Spleen (tissue), 11 donors: ENCODE measurements at regions not wholly inside any gene's neighbourhood (a gene's known extent, or its start where the extent isn't known, plus 50 kb on each side); places are given as distances from the start of the nearest gene placed in this dataset.

Experiments used
- DNase-seq: peaks from one replicate; pipeline ENCODE4 v3.0.0-alpha.2; 2020
- H3K27ac ChIP-seq, 8 donors: fragments of 200-600 bp; sonication (generic) in 7 of 8; 1 replicate in 4 of 8; 2 replicates in 4 of 8; pipeline versions ENCODE4 v1.5.0 to v1.8.0; 2016 to 2021; ENCODE audit warnings: inconsistent platforms in 4 of 8, mild to moderate bottlenecking in 4 of 8, moderate library complexity in 1 of 8
- H3K27me3 ChIP-seq, 7 donors: fragments of 200-600 bp; sonication (generic) in 6 of 7; replicated peaks in 1 of 7; 1 replicate in 4 of 7; 2 replicates in 3 of 7; pipeline versions ENCODE4 v1.5.0 to v1.8.0; 2016 to 2021; ENCODE audit warnings: inconsistent platforms in 3 of 7, mild to moderate bottlenecking in 1 of 7
- H3K36me3 ChIP-seq, 6 donors: fragments of 200-600 bp; sonication (generic) in 5 of 6; 1 replicate in 4 of 6; 2 replicates in 2 of 6; pipeline versions ENCODE4 v1.5.0 to v1.8.0; 2016 to 2021; ENCODE audit warnings: inconsistent platforms in 2 of 6
- H3K4me1 ChIP-seq, 6 donors: fragments of 200-600 bp; sonication (generic) in 5 of 6; 1 replicate in 3 of 6; 2 replicates in 3 of 6; pipeline versions ENCODE4 v1.5.0 to v1.8.0; 2016 to 2021; ENCODE audit warnings: inconsistent platforms in 3 of 6
- H3K4me3 ChIP-seq, 8 donors: fragments of 200-600 bp; sonication (generic) in 7 of 8; 1 replicate in 4 of 8; 2 replicates in 4 of 8; pipeline versions ENCODE4 v1.5.0 to v1.8.0; 2016 to 2021; ENCODE audit warnings: inconsistent platforms in 4 of 8, mild to moderate bottlenecking in 4 of 8, moderate library complexity in 2 of 8
- H3K9me3 ChIP-seq, 8 donors: fragments of 200-600 bp; sonication (generic) in 7 of 8; 1 replicate in 4 of 8; 2 replicates in 4 of 8; pipeline versions ENCODE4 v1.5.0 to v1.8.0; 2016 to 2021; ENCODE audit warnings: inconsistent platforms in 4 of 8
- POLR2A ChIP-seq, 3 donors: fragments of 450-650 bp; IDR thresholded peaks; one replicate each; pipeline ENCODE4 v1.5.1; 2017; ENCODE audit warnings: antibody characterized with exemption in 3 of 3, mild to moderate bottlenecking in 1 of 3
- POLR2AphosphoS5 ChIP-seq, 3 donors: sonication (generic); formaldehyde crosslinking; IDR thresholded peaks; one replicate each; pipeline ENCODE4 v1.5.1; 2017; ENCODE audit warnings: antibody characterized with exemption in 3 of 3
- WGBS, 5 donors: extraction: QIAGEN DNeasy Blood & Tissue Kit in 3 of 5; methylation state at CpG; one replicate each; pipeline versions ENCODE4 v1.1.5 to v1.1.7; 2013 to 2018; 5-methylcytosine and 5-hydroxymethylcytosine counted together
- intact Hi-C: fragments of 100-400 bp; cut with DNase I; formaldehyde crosslinking; loops from one replicate; pipeline ENCODE4 v1.15.0; 2023; ENCODE audit warnings: low total_unique reads
- TF ChIP-seq, protein P1 (sequence below), 11 experiments: fragments of 200-600 bp in 7 of 11; fragments of 450-650 bp in 4 of 11; sonication (generic) in 4 of 11; IDR thresholded peaks in 8 of 11; conservative IDR thresholded peaks in 3 of 11; 1 replicate in 7 of 11; 2 replicates in 4 of 11; pipeline versions ENCODE4 v1.4.0 to v1.8.0; 2016 to 2021; ENCODE audit warnings: antibody characterized with exemption in 11 of 11, inconsistent platforms in 4 of 11, mild to moderate bottlenecking in 1 of 11
- donor health status: healthy with polysubstance abuse.
- donor health status: DM: no; HTN: no; CAD: no; lungs with moderate emphysema.
- donor health status: DM: no; HTN: no; CAD: no.
- donor health status: Bipolar disorder and iron deficiency.
- donor health status: healthy.
- donor health status: DM: no; HTN: no; CAD: no.
- donor health status: DM: yes; HTN: yes; CAD: no.

DNA sequence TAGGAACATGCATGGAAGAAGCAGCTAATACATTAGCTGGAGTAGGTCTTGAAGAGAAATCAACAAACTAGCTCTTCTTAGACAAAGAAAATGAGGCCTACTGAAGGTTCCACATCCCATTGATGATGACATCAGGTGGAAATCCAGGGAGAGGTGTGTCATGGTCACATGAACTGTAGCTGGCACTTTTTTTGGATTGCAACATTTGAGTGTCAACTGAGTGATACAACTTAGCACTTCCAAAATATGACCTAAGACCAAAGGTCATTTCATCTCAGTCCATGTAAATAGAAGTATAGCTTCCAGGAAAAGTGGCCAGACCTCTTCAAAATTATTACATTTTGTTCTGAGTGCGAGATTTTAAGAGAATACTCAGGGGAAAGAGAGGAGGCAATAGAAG is 117.2 kb upstream of the MEIS2 start:
- no peak overlapping the region for H3K27ac ChIP-seq
- H3K4me3 ChIP-seq, result no peak overlapping the region
- DNase-seq, result no peak
- 65 to 83% (median 82%) methylated on average over 1 of the region's 1 CpG for WGBS, 5 donors
- intact Hi-C loops, result no loop called here
- no peaks in the 10 kb centered on the region for H3K4me1 ChIP-seq
- TF ChIP-seq, protein P1, sequence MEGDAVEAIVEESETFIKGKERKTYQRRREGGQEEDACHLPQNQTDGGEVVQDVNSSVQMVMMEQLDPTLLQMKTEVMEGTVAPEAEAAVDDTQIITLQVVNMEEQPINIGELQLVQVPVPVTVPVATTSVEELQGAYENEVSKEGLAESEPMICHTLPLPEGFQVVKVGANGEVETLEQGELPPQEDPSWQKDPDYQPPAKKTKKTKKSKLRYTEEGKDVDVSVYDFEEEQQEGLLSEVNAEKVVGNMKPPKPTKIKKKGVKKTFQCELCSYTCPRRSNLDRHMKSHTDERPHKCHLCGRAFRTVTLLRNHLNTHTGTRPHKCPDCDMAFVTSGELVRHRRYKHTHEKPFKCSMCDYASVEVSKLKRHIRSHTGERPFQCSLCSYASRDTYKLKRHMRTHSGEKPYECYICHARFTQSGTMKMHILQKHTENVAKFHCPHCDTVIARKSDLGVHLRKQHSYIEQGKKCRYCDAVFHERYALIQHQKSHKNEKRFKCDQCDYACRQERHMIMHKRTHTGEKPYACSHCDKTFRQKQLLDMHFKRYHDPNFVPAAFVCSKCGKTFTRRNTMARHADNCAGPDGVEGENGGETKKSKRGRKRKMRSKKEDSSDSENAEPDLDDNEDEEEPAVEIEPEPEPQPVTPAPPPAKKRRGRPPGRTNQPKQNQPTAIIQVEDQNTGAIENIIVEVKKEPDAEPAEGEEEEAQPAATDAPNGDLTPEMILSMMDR (IDR thresholded peaks at IDR 0.05 in 8 of 11, conservative IDR thresholded peaks at IDR 0.05 in 3 of 11), result no peak
- TF ChIP-seq POLR2A (IDR thresholded peaks at IDR 0.05) (no peak), POLR2AphosphoS5 (IDR thresholded peaks at IDR 0.05) (no peak)
- H3K9me3 ChIP-seq, result peaks cover 0 to 11% (median 2%) of the 10 kb centered on the region in 8 donors
- no peaks in the 10 kb centered on the region for H3K36me3 ChIP-seq
- H3K27me3 ChIP-seq, result no peaks in the 10 kb centered on the region

DNA sequence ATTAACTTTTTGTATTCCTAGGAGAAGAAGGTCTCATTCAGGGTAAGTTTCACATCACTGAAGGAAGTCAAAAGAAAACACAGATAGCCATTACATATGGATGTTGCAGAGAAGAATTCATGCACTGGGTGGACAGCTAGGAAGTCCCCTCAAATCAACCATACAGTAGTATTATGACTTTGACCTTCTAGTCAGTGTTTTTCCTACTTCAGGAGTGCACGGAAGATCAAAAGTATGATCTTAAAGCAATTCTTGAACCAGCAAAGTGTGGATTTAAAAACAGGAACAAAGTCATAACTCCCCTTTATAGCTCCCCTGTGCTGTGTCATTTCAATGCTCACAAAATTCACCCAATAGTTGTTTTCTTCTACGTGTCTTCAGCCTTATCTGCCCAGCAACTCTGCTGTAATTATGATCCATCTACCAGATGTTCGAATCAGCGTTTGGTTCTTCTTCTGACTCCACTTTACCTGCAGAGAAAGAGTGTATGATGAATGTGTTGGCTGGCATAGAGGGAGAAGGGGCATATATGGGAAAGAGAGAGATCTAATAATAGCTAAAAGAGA is 118.1 kb upstream of the MEIS2 start:
- TF ChIP-seq, protein P1 (IDR thresholded peaks at IDR 0.05 in 8 of 11, conservative IDR thresholded peaks at IDR 0.05 in 3 of 11), result no peak
- TF ChIP-seq POLR2A (IDR thresholded peaks at IDR 0.05), result no peak
- no peak for TF ChIP-seq POLR2AphosphoS5 (IDR thresholded peaks at IDR 0.05)
- 32 to 68% (median 54%) methylated on average over 4 of the region's 4 CpGs for WGBS, 5 donors
- DNase-seq, result no peak

DNA sequence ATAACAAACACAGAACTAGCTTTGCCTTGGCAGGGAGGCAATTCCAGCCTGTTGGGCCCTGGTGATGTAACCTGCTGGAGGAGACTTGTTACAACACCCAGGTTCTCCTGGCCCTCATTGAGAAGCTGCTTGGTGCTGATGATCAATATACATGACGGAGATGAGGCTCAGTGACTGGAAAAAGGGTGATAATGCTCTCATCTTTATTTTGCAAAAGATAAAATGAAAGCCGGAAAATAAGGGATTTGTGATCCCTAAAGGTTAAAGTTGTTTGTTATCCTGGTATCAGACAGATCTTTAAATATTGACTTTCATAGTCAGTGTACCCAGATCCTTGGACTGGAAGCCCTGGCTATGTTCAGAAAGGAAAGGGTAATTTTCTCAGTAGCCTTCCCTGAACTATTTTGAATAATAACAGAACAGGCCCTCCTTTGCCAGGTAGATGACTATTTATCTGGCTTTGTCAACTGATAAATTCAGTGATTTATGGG is 118.9 kb upstream of the MEIS2 start:
- no peak overlapping the region for H3K27ac ChIP-seq
- no peak overlapping the region for H3K4me3 ChIP-seq
- no peak for DNase-seq
- intact Hi-C loops, result no loop called here
- H3K36me3 ChIP-seq, result no peaks in the 10 kb centered on the region
- peaks cover 0 to 5% (median 0%) of the 10 kb centered on the region in 8 donors for H3K9me3 ChIP-seq
- H3K4me1 ChIP-seq, result no peaks in the 10 kb centered on the region
- WGBS, 5 donors, result 78 to 88% (median 85%) methylated on average over 2 of the region's 2 CpGs
- H3K27me3 ChIP-seq, result no peaks in the 10 kb centered on the region
- TF ChIP-seq POLR2A (IDR thresholded peaks at IDR 0.05) (no peak), POLR2AphosphoS5 (IDR thresholded peaks at IDR 0.05) (no peak)
- TF ChIP-seq, protein P1 (IDR thresholded peaks at IDR 0.05 in 8 of 11, conservative IDR thresholded peaks at IDR 0.05 in 3 of 11), result no peak

More for the DNA sequence above, 118.1 kb upstream of the MEIS2 start:
- intact Hi-C loops, result no loop called here
- Histone ChIP-seq H3K27ac (no peak overlapping the region), H3K4me3 (no peak overlapping the region), H3K36me3 (no peaks in the 10 kb centered on the region), H3K9me3 (peaks cover 0 to 11% (median under 1%) of the 10 kb centered on the region in 8 donors), H3K4me1 (no peaks in the 10 kb centered on the region), H3K27me3 (no peaks in the 10 kb centered on the region)

DNA sequence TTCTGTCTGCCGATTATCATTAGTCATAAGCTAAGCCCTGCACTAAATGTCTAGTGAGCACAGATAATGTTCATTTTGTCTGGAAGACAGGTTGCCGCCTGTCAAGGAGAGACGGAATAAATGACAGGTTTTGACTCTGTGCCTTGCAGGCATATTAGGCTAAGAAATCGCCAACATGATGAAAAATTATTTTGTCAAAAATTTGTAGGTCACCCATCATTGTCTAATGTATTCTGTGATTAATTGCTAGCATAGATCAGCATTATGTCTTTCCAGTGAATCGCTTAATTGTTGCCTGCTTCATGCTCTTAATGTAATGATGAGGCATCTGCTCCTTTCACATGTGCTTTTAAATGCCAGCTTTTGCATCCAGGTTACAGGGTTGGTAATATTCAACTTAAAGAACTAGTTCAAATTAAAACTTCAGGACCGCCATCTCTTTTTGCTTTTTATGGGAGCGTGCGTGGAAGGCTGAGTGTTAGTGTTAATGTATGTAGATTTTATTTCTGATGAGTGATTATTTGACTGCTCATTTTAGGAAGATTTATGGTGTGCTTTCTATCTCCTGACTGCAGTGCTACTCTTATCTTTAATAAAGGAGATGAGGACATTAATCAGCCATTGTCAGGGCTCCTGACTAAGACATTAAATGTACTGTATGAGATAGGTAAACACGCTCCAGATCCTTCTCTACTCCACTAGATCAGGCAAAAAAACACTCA is 120.8 kb upstream of the MEIS2 start:
- DNase-seq, result no peak
- intact Hi-C loops, result no loop called here
- 83 to 90% (median 86%) methylated on average over 9 of the region's 9 CpGs for WGBS, 5 donors
- Histone ChIP-seq H3K27me3 (no peaks in the 10 kb centered on the region), H3K4me3 (no peak overlapping the region), H3K27ac (no peak overlapping the region), H3K4me1 (no peaks in the 10 kb centered on the region), H3K36me3 (no peaks in the 10 kb centered on the region), H3K9me3 (peaks cover 0 to 5% (median 0%) of the 10 kb centered on the region in 8 donors)
- no peak for TF ChIP-seq POLR2AphosphoS5 (IDR thresholded peaks at IDR 0.05)
- TF ChIP-seq, protein P1 (IDR thresholded peaks at IDR 0.05 in 8 of 11, conservative IDR thresholded peaks at IDR 0.05 in 3 of 11), result no peak
- no peak for TF ChIP-seq POLR2A (IDR thresholded peaks at IDR 0.05)
